IMR-90 (cell line): ENCODE measurements at regions not wholly inside any gene's neighbourhood (a gene's known extent, or its start where the extent isn't known, plus 50 kb on each side); places are given as distances from the start of the nearest gene placed in this dataset.

Experiments
- CEBPB ChIP-seq: IDR thresholded peaks from 2 replicates; pipeline ENCODE4 v1.6.1; 2012; ENCODE audit warnings: low read depth, low read length, improper control_type of control experiment
- ELK1 ChIP-seq: fragments of 150-350 bp; IDR thresholded peaks from 2 replicates; pipeline ENCODE4 v1.6.1; 2016; ENCODE audit warnings: low read depth, mild to moderate bottlenecking, low read length, moderate library complexity, borderline replicate concordance
- POLR2A ChIP-seq: IDR thresholded peaks from 2 replicates; pipeline ENCODE4 v1.6.1; 2012; ENCODE audit warnings: mild to moderate bottlenecking, low read depth, low read length
- TF ChIP-seq, protein P1 (sequence below): conservative IDR thresholded peaks from 2 replicates; pipeline ENCODE4 v1.5.1; 2012; ENCODE audit warnings: mild to moderate bottlenecking, low read depth, low read length, improper control_type of control experiment

GRCh38 chr13:58238972-58239773, 607.6 kb downstream of the PCDH17 start:
- TF ChIP-seq POLR2A (no peak), ELK1 (no peak), CEBPB (no peak)
- TF ChIP-seq, protein P1, sequence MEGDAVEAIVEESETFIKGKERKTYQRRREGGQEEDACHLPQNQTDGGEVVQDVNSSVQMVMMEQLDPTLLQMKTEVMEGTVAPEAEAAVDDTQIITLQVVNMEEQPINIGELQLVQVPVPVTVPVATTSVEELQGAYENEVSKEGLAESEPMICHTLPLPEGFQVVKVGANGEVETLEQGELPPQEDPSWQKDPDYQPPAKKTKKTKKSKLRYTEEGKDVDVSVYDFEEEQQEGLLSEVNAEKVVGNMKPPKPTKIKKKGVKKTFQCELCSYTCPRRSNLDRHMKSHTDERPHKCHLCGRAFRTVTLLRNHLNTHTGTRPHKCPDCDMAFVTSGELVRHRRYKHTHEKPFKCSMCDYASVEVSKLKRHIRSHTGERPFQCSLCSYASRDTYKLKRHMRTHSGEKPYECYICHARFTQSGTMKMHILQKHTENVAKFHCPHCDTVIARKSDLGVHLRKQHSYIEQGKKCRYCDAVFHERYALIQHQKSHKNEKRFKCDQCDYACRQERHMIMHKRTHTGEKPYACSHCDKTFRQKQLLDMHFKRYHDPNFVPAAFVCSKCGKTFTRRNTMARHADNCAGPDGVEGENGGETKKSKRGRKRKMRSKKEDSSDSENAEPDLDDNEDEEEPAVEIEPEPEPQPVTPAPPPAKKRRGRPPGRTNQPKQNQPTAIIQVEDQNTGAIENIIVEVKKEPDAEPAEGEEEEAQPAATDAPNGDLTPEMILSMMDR, result no peak
